Dedifferentiated amniotic fluid mesenchymal stem cell (primary cell): ENCODE measurements at regions not wholly inside any gene's neighbourhood (a gene's known extent, or its start where the extent isn't known, plus 50 kb on each side); places are given as distances from the start of the nearest gene placed in this dataset.

ENCODE experiments used
- DNase-seq: peaks from one replicate; pipeline ENCODE4 v3.0.0-alpha.2; 2016; ENCODE audit errors: extremely low spot score

DNA sequence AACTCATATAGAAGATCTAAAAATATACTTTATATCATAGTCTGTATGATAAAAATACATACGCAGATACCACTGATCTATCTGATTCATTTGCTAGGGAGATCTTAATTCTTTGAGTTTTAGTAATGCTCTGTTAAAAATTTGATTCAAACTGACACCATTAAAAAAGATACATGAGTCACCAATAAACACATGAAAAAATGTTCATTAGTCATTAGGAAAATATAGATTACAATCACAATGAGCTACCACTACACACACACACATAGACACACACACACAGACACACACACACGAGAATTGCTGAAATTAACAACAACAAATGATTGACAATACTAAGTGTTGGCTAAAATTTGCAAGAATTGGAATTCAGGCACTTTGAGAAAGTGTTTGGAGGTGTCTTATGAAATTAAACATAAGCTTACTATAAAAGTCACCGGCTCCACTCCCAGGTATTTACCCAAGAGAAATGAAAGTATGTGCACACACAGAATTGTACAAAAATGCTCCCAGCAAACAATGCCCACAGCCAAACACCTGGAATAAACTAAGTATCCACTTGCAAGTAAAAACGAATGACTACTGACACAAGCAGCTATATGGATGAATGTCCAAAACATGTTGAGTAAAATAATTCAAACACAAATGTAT is 117.7 kb upstream of the GGTLC1 start:
- no peak for DNase-seq

- no peak for DNase-seq
Observed at GRCh38 chr20:24102749-24103333, 114.3 kb upstream of the GGTLC1 start.

DNA sequence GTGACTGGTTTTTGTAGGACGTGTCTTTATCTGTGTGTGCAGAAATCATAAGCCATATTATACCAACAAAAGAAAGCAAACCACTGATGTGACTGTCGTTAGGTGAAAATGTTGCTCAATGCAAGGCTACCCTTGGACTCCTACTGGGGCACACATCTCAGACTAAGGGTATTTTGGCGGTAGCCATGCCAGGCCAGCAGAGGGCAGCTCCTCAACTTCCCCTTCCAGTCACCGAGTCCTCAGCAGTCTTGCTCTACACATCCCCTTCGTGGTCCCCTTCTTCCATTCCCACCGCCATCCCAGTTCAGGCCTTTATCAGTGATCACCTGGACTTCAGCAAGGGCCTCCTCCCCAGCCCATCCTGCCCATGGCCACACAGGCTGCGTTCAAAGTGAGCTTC is 113.7 kb upstream of the GGTLC1 start:
- no peak for DNase-seq

DNA sequence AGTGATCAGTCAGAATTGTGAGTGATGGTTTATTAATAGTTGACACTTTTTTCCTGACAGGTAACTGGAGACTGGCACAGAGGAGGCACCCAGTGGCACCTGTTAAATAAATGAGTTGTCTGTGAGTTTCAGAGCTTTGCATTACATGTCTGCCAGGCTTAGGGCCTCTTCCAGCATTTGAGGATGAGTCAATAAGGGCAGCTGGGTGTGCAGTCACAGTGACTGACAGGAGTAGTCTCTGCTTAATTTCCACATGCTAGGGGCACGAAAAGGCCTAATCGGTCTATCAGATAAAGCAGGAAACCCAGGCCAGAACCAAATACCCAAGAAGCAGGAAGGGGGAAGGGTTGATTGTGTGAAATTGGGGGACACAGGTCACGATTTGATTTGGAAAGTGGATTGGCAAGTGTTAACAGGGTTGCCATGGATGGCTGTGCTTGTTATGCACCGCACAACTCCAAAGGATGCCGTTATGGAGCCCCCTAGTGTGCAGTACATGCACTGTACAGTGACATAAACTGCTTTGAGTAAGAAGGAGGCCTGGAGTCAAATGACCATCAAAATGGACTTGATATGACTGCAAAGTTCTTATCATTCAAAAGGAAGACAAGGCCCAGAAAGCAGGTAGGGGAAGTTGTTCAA is 111.9 kb upstream of the GGTLC1 start:
- no peak for DNase-seq

- DNase-seq = peak; percentile 55
Observed at GRCh38 chr20:24098886-24099285, 110.3 kb upstream of the GGTLC1 start.

GRCh38 chr20:24097506-24098245 is 109.1 kb upstream of the GGTLC1 start:
- no peak for DNase-seq

DNA sequence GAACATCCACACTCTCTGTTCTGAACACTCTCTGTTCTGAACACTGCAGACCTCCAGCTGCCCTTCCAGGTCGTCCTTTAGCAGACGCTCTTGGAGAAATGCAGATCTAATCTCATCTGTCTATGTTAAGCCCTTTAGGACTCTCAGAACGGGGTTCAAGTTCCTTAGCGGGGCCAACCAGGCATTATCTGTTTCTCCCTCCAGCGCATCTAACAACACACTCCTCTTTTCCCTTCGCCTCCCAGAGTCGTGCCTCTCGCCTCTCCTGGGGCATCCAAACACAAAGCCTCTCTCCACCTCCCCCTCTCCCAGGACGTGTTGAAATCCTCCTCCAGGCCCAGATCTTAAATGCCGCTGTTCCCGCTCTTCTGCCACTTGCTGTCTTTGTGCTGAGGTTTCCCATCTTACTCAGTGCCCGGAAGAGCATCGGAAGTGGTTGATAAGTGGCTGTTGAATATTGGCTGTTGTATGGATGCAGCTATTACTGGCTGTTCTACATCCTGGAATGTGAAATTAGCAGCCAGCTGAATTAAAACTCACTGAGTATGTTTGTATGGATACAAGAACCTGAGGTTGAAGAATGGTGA is 108.4 kb upstream of the GGTLC1 start:
- DNase-seq = no peak

GRCh38 chr20:24096264-24096663 is 107.7 kb upstream of the GGTLC1 start:
- no peak for DNase-seq

- DNase-seq = no peak
Observed at GRCh38 chr20:24095756-24096155, 107.2 kb upstream of the GGTLC1 start.

DNA sequence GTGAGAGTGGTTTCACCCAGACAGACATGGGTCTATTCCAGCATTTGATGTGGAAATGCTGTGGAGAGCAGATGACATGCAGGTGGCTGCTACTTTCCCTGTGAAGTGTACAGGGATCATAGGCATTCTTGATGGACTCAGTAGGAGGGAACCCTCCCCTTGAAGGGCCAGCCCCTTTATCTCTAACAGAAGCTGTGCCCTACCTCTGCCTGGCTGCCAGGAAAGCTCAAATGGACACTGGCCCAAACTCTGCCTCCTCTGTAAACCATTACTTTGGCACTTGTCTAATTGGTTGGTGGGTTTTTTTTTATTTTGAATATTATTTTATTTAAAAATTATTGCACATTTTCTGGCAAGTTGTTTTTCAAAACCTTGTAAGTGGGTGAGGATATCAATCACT is 106.7 kb upstream of the GGTLC1 start:
- no peak for DNase-seq

GRCh38 chr20:24089576-24089975 is 101.0 kb upstream of the GGTLC1 start:
- no peak for DNase-seq

DNA sequence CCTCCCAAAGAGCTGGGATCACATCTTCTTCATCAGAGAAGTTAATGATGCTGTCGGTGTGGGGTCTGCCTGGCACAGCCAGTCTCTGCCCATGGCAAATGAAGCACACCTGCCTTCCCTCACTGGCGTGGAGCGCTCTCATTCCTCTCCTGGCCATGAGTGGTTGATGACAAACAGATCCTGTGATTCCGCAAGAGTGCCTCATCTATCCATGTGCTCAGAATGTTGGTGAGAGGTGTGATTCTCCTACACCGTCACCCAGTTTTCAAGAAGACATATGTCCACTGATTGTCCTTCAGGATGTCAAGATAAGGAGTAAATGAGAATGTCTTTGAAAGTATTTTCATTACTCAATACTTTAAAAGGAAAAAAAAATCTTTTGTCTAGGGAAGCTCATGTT is 97.5 kb upstream of the GGTLC1 start:
- no peak for DNase-seq

GRCh38 chr20:24084281-24084680 is 95.7 kb upstream of the GGTLC1 start:
- no peak for DNase-seq

- no peak for DNase-seq
Observed at GRCh38 chr20:24081077-24081476, 92.5 kb upstream of the GGTLC1 start.

DNA sequence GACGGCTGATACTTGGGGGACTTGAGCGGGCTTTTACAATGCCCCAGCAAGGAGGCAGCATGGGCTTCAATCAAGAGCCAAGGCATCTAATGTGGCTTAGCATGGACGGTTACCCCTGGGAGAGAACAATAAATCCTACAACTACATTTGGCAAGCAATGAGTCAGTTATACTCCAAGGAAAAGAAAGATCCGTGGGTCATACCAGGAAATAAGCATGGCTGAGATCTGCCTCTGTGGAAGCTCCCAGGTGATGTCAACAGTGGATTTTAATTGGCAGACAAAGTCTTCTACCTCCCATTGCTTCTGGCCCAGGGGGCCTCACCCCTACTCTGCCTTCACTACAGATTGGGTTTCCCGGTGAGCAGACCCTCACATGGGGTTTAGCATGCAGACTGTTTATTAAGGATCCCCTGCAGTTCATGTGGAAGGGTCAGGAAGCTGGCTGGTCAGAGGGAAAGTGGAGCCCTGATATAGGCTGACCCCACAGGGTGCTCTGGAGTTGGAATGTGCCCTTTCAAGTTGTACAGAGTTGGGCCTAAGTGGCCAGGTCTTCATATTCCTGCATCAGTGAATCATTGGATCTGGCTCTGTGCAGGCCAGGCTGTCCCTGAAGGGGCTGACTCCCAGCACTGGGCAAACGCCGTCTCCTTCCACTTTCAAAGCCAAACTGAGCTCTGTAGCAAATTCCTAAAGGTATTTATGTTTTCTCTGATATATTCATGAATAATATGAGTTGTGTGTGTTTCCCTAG is 91.3 kb upstream of the GGTLC1 start:
- no peak for DNase-seq

DNA sequence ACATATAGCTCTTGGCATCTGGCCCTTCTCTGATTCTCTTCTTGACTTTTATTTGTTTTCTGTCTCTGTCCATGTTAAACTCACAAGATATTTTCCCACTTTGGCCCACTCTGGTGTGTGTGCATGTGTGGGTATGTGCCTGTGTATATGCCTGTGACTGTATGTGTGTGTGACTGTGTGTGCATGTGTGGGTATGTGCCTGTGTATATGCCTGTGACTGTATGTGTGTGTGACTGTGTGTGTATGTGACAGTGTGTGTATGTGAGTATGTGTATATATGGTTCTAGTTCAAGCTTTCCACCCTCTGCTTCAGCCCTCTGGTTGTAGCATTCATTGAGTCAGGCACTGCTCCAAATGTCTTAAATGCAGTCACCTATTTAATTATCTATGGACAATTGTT is 88.6 kb upstream of the GGTLC1 start:
- no peak for DNase-seq

DNA sequence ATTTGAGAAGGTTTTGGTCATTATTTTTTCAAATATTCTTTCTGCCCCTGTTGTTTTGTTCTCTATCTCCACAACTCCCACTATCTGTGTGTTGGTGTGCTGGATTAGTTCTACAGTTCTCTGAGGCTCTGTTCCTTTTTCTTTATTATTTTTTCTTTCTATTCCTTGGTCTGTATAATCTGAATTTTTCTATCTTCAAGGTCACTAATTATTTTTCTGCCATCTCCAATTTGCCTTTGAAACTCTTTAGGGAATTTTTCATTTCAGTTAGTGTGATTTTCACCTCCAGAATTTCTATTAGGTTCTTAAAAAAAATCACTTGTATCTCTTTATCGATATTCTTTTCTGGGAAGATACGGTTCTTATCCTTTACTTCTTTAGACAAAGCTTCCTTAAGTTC is 82.1 kb upstream of the GGTLC1 start:
- DNase-seq = no peak

GRCh38 chr20:24066076-24066700 is 77.6 kb upstream of the GGTLC1 start:
- no peak for DNase-seq

DNA sequence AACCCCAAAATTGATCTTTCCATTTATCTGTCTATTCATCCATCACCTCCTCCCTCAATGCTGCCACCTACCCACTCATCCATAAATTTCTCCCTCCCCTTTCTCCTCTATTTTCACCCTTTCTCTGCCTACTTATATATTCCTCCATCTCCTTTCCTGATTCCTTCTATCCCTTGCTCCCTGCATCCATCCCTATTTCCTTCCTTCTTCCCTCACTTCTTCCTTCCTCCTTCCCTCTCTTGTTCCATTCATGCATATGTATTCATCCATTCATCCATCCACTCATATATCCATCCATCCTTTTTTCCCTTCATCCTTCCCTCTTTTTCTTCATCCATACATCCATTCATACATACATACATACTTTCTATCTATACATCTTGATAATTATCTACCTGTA is 76.3 kb upstream of the GGTLC1 start:
- no peak for DNase-seq

DNA sequence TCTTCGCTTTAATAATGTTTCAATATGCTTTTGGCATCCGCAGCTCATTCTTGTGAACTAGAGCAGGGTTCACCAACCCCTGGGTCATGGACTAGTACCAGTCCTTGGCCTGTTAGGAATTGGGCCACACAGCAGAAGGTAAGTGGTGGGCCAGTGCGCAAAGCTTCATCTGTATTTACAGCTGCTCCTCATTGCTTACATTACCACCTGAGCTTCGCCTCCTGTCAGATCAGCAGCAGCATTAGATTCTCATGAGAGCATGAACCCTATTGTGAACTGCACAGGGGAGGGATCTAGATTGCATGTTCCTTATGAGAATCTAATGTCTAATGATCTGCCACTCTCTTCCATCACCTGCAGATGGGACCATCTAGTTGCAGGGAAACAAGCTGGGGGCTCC is 75.5 kb upstream of the GGTLC1 start:
- no peak for DNase-seq

GRCh38 chr20:24063100-24063499 is 74.5 kb upstream of the GGTLC1 start:
- DNase-seq = no peak
